ENCODE measurements at regions not wholly inside any gene's neighbourhood (a gene's known extent, or its start where the extent isn't known, plus 50 kb on each side); places are given as distances from the start of the nearest gene placed in this dataset.

DNA sequence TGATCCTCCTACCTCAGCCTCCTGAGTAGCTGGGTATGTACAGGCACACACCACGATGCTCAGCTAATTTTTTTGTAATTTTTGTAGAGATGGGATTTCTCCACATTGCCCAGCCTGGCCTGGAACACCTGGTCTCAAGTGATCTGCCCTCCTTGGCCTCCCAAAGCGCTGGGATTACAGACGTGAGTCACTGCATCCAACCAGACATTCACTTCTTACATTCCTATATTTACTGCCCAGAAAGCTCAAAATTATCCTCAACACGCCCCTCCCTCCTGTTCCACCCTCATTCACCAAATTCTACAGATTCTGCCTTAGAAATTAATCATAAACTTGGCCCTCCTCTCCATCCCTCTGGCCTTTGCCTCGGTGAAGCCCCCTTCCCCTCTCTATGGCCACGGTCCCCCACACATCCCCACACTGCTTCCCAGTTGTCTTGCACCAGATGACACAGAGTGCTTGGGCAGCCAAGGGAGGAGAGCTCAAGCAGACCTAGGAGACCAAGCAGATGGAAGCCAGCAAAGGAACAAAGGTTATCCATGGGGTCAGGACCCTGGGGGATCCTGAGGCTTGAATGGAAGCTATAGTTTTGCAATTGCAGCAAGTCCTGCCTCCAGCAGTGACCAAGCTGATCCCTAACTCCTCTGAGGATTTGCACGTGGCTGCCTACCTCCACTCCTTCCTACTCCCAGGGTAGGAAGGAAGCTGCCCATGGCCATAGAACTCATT, 213.2 kb upstream of the FOXN3 start:
- H3K9me3 ChIP-seq = no peaks in the 10 kb centered on the region
- WGBS = 88% methylated on average over 7 of the region's 7 CpGs
- intact Hi-C loops (cut with DNase I) = no loop called here
- H3K27me3 ChIP-seq = no peaks in the 10 kb centered on the region
- H3K36me3 ChIP-seq = no peaks in the 10 kb centered on the region
- no peak for TF ChIP-seq CTCF (IDR thresholded peaks at IDR 0.05)
- TF ChIP-seq POLR2A (IDR thresholded peaks at IDR 0.05; ENCODE audit: low read depth) = no peak
- no peak for TF ChIP-seq EP300 (IDR thresholded peaks at IDR 0.05)
- no peak for TF ChIP-seq POLR2AphosphoS5 (IDR thresholded peaks at IDR 0.05)
- H3K4me3 ChIP-seq = no peak overlapping the region
- no peak for DNase-seq (ENCODE audit: extremely low spot score)
- no peak overlapping the region for H3K27ac ChIP-seq (replicated peaks in 1 of 4)
- H3K4me1 ChIP-seq = peaks cover 2 to 5% (median 4%) of the 10 kb centered on the region in 4 donors

DNA sequence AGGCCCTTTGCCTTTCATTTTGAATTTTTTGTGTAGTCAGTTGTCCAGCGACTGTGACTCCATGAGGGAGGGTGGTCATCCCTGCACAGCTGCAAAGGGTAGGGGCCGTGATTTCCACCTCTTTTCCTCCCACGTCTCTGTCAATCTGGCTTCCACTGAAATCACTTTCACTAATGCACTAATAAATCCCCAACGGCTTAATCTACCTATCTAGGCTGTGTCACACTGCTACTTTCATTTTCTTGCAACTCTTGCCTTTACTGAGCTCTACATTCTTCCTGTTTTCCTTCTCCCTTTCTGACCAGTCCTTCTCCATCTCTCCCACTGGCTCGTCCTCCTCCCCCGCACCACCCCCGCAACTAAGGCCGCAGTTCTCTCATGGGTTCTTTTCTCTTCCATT, 212.3 kb upstream of the FOXN3 start:
- no peaks in the 10 kb centered on the region for H3K9me3 ChIP-seq
- H3K4me1 ChIP-seq = peaks cover 7 to 14% (median 13%) of the 10 kb centered on the region in 4 donors
- H3K36me3 ChIP-seq = no peaks in the 10 kb centered on the region
- no peaks in the 10 kb centered on the region for H3K27me3 ChIP-seq
- H3K27ac ChIP-seq (replicated peaks in 1 of 4) = no peak overlapping the region
- intact Hi-C loops (cut with DNase I) = no loop called here
- peak; percentile 57 for DNase-seq (ENCODE audit: extremely low spot score)
- TF ChIP-seq CTCF (IDR thresholded peaks at IDR 0.05) = no peak
- TF ChIP-seq POLR2A (IDR thresholded peaks at IDR 0.05; ENCODE audit: low read depth) = no peak
- no peak for TF ChIP-seq POLR2AphosphoS5 (IDR thresholded peaks at IDR 0.05)
- no peak for TF ChIP-seq EP300 (IDR thresholded peaks at IDR 0.05)
- no peak overlapping the region for H3K4me3 ChIP-seq
- 91% methylated on average over 8 of the region's 8 CpGs for WGBS

DNA sequence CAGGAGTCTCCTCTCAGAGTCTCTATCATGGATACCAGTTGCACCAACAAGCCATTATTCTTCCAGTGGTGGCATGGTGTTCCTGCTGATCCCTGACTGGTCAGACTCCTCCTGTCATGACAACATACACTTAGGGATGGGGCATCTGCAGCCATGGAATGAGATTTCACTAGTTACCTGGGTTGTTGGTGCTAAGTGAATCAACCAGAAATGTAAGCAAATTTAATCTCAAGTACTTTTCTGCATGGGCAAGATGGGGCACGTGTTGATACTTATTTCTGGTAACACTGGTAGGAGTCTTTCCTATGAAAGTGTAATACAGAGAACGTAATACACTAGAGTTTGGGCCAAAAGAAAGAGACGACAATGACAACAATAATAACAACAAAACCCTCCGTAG, 211.5 kb upstream of the FOXN3 start:
- no peak for DNase-seq (ENCODE audit: extremely low spot score)
- Histone ChIP-seq H3K36me3 (no peaks in the 10 kb centered on the region), H3K9me3 (no peaks in the 10 kb centered on the region), H3K4me3 (no peak overlapping the region), H3K27me3 (no peaks in the 10 kb centered on the region), H3K27ac (replicated peaks in 1 of 4) (no peak overlapping the region), H3K4me1 (peaks cover 7 to 18% (median 16%) of the 10 kb centered on the region in 4 donors)
- no peak for TF ChIP-seq EP300 (IDR thresholded peaks at IDR 0.05)
- TF ChIP-seq POLR2AphosphoS5 (IDR thresholded peaks at IDR 0.05) = no peak
- no peak for TF ChIP-seq CTCF (IDR thresholded peaks at IDR 0.05)
- intact Hi-C loops (cut with DNase I) = no loop called here
- 97% methylated on average over 4 of the region's 4 CpGs for WGBS

DNA sequence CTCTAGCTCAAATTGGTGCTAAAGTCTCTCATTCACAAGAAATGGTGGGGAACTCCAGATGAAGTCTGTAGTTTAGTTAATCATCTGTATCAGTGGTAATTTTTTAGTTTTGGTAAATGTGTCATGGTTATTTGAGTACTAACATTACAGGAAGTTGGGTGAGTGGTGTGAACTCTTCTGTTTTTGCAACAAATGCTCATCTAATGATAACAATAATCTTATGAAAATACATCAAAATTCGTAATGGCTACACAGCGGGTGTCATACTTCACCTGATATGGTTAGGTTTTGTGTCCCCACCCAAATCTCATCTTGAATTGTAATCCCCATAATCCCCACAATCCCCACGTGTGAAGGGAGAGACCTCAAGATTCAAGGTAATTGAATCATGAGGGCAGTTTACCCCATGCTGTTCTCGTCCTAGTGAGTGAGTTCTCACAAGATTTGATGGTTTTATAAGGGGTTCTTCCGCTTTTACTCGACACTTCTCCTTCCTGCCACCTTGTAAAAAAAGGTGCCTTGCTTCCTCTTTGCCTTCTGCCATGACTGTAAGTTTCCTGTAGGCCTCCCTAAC, 209.3 kb upstream of the FOXN3 start:
- H3K27me3 ChIP-seq = no peaks in the 10 kb centered on the region
- H3K4me3 ChIP-seq = no peak overlapping the region
- DNase-seq (ENCODE audit: extremely low spot score) = no peak
- no peaks in the 10 kb centered on the region for H3K36me3 ChIP-seq
- no peak overlapping the region for H3K27ac ChIP-seq (replicated peaks in 1 of 4)
- WGBS = 89% methylated on average over 6 of the region's 6 CpGs
- H3K9me3 ChIP-seq = no peaks in the 10 kb centered on the region
- intact Hi-C loops (cut with DNase I) = no loop called here
- peaks cover 7 to 18% (median 16%) of the 10 kb centered on the region in 4 donors for H3K4me1 ChIP-seq
- TF ChIP-seq POLR2AphosphoS5 (IDR thresholded peaks at IDR 0.05) = no peak
- no peak for TF ChIP-seq CTCF (IDR thresholded peaks at IDR 0.05)
- no peak for TF ChIP-seq EP300 (IDR thresholded peaks at IDR 0.05)
- no peak for TF ChIP-seq POLR2A (IDR thresholded peaks at IDR 0.05; ENCODE audit: low read depth)

Measured in esophagus muscularis mucosa (tissue), 4 donors.